NCI-H1436 (cell line): ENCODE measurements at regions not wholly inside any gene's neighbourhood (a gene's known extent, or its start where the extent isn't known, plus 50 kb on each side); places are given as distances from the start of the nearest gene placed in this dataset.

ENCODE experiments used
- DNase-seq: peaks from one replicate; lab custom pipeline; 2025; lab: John Stamatoyannopoulos, UW

DNA sequence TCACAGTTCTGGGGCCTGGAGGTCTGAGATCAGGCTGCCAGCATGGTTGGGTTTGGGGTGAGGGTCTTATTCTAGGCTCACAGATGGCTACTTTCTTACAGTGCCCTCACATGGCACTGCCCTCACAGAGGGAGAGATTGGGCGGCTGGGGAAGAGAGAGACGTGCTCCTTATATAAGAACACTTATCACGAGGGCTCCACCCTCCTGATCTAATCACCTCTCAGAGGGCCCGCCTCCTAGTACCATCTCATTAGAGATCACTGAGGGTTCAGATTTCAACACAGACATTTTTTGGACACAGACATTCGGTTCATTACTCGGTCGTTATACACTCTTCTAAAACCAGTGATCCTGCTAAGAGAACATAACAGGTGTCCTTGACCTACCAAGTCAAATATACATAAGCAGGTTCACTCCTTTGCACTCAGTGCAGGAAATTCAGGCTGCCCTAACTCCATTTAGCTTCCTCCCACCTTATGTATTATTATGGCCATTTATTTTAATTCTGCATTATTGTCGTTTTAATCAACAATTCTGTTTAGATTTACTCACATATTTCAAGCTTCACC is 121.7 kb downstream of the ICE1 start:
- DNase-seq, result peak; percentile 5

DNA sequence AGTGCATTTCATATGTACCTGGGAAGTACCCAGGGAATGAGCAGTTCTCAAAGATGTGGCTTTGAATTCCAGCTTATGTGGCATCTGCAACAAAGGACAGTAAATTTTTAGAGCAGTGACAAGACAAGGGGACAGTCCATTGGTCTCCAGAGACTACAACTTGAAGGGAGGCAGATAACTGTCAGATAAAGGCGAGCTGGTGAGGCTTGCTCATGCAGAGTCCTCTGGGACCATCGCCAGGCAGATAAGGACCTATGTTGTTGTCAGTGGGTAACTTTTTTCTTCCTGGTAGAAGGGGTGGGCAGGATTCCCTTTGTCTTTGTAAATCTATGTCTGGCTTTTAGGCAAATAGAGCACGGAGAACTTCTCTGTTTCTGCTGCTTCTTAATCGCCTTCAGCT is 120.2 kb downstream of the ICE1 start:
- DNase-seq, result no peak

DNA sequence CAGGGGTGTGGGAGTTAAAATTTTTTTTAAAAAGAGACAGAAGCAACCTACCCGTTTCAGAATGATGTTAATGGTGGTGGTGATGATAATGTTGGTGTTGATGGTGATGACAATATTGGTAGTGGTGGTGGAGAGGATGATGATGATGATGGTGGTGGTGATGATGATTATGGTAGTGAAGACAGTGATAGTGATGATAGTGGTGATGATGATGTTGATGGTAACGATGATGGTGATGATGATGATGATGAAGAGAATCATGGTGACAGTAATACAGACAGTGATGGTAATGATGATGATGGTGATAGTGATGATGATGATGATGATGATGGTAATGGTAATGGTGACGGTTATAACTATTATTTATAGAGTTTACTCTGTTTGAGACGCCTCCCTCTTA is 117.6 kb downstream of the ICE1 start:
- DNase-seq, result no peak
